Activated T-cell treated with anti-CD3 and anti-CD28 coated beads, Interleukin-2, amount 50 U/mL, for 72 hours (primary cell): ENCODE measurements at regions not wholly inside any gene's neighbourhood (a gene's known extent, or its start where the extent isn't known, plus 50 kb on each side); places are given as distances from the start of the nearest gene placed in this dataset.
A peak's percentile ranks its signal among the peaks of the same experiment; 100 is the strongest.

Experiments
- ATAC-seq, 2 donors: fragments of 150-1000 bp; cut with Tn5 transposase; replicated peaks in 1 of 2; 2 replicates each; pipeline ENCODE4 v1.10.0; 2021; ENCODE audit warnings: moderate library complexity in 2 of 2, mild to moderate bottlenecking in 1 of 2
- DNase-seq, 2 donors: peaks; one replicate each; pipeline ENCODE4 v3.0.0; 2021 to 2022; ENCODE audit warnings: mixed read lengths in 1 of 2
- H3K27ac Mint-ChIP-seq: one replicate; pipeline ENCODE4 v1.8.0; 2022; ENCODE audit warnings: mild to moderate bottlenecking, moderate library complexity, mixed read lengths
- H3K27me3 Mint-ChIP-seq: one replicate; pipeline ENCODE4 v1.8.0; 2022; ENCODE audit warnings: low read depth, mixed read lengths
- H3K36me3 Mint-ChIP-seq, 2 donors: one replicate each; pipeline ENCODE4 v1.8.0; 2022; ENCODE audit warnings: mixed read lengths in 2 of 2, mild to moderate bottlenecking in 1 of 2; ENCODE audit not compliant: insufficient read depth in 2 of 2
- H3K4me1 Mint-ChIP-seq: one replicate; pipeline ENCODE4 v1.8.0; 2022; ENCODE audit warnings: low read depth, mixed read lengths
- H3K4me3 Mint-ChIP-seq, 2 donors: one replicate each; pipeline ENCODE4 v1.8.0; 2022; ENCODE audit warnings: mild to moderate bottlenecking in 2 of 2, mixed read lengths in 2 of 2, moderate library complexity in 2 of 2
- H3K9me3 Mint-ChIP-seq, 2 donors: one replicate each; pipeline ENCODE4 v1.8.0; 2022; ENCODE audit warnings: mixed read lengths in 2 of 2

- Mint-ChIP-seq H3K27ac (no peak overlapping the region), H3K4me1 (no peaks in the 10 kb centered on the region), H3K36me3 (peaks cover 0 to under 1% of the 10 kb centered on the region in 2 donors), H3K4me3 (no peak overlapping the region), H3K9me3 (peaks cover 3 to 4% of the 10 kb centered on the region in 2 donors), H3K27me3 (no peaks in the 10 kb centered on the region)
- DNase-seq (no peak), ATAC-seq (no peak)
Observed at GRCh38 chr13:70856025-70856424, 747.8 kb upstream of the KLHL1 start.

- no peak for DNase-seq
- H3K4me3 Mint-ChIP-seq = no peak overlapping the region
Observed at GRCh38 chr13:70849222-70849621, 741.0 kb upstream of the KLHL1 start.

GRCh38 chr13:70844391-70845108 is 736.3 kb upstream of the KLHL1 start:
- Mint-ChIP-seq H3K27ac (no peak overlapping the region), H3K36me3 (peaks cover 0 to 4% of the 10 kb centered on the region in 2 donors), H3K27me3 (no peaks in the 10 kb centered on the region), H3K4me1 (no peaks in the 10 kb centered on the region), H3K9me3 (no peaks in the 10 kb centered on the region), H3K4me3 (no peak overlapping the region)
- ATAC-seq (no peak), DNase-seq (no peak)

More at GRCh38 chr13:70849222-70849621, 741.0 kb upstream of the KLHL1 start:
- H3K36me3 Mint-ChIP-seq = no peaks in the 10 kb centered on the region
- H3K27ac Mint-ChIP-seq = no peak overlapping the region
- peak; percentile 49 to 76 for ATAC-seq
- H3K9me3 Mint-ChIP-seq = peaks cover 0 to 1% of the 10 kb centered on the region in 2 donors
- no peaks in the 10 kb centered on the region for H3K4me1 Mint-ChIP-seq
- H3K27me3 Mint-ChIP-seq = no peaks in the 10 kb centered on the region

GRCh38 chr13:70842062-70842644 is 733.9 kb upstream of the KLHL1 start:
- Mint-ChIP-seq H3K4me1 (no peaks in the 10 kb centered on the region), H3K4me3 (no peak overlapping the region), H3K9me3 (peaks cover 0 to 3% of the 10 kb centered on the region in 2 donors), H3K27me3 (no peaks in the 10 kb centered on the region), H3K27ac (no peak overlapping the region), H3K36me3 (peaks cover 0 to 4% of the 10 kb centered on the region in 2 donors)
- ATAC-seq = no peak
- no peak for DNase-seq

- H3K27ac Mint-ChIP-seq = no peak overlapping the region
- H3K9me3 Mint-ChIP-seq = peaks cover 0 to 3% of the 10 kb centered on the region in 2 donors
- H3K27me3 Mint-ChIP-seq = no peaks in the 10 kb centered on the region
- peaks cover 0 to 4% of the 10 kb centered on the region in 2 donors for H3K36me3 Mint-ChIP-seq
- DNase-seq (no peak), ATAC-seq (no peak)
- no peak overlapping the region for H3K4me3 Mint-ChIP-seq
- H3K4me1 Mint-ChIP-seq = no peaks in the 10 kb centered on the region
Observed at GRCh38 chr13:70841240-70842061, 733.2 kb upstream of the KLHL1 start.

- Mint-ChIP-seq H3K36me3 (no peaks in the 10 kb centered on the region), H3K4me1 (no peaks in the 10 kb centered on the region), H3K4me3 (no peak overlapping the region), H3K27me3 (no peaks in the 10 kb centered on the region), H3K9me3 (peaks cover 3% of the 10 kb centered on the region in 2 donors), H3K27ac (no peak overlapping the region)
- DNase-seq (no peak), ATAC-seq (no peak)
Observed at GRCh38 chr13:70835371-70835770, 727.1 kb upstream of the KLHL1 start.

- Mint-ChIP-seq H3K27me3 (no peaks in the 10 kb centered on the region), H3K4me3 (no peak overlapping the region), H3K4me1 (no peaks in the 10 kb centered on the region), H3K9me3 (peaks cover 2 to 4% of the 10 kb centered on the region in 2 donors), H3K36me3 (no peaks in the 10 kb centered on the region), H3K27ac (no peak overlapping the region)
- DNase-seq (no peak), ATAC-seq (no peak)
Observed at GRCh38 chr13:70829748-70830147, 721.5 kb upstream of the KLHL1 start.

GRCh38 chr13:70817576-70817975 is 709.3 kb upstream of the KLHL1 start:
- no peaks in the 10 kb centered on the region for H3K27me3 Mint-ChIP-seq
- DNase-seq (no peak), ATAC-seq (no peak)
- H3K4me3 Mint-ChIP-seq = no peak overlapping the region
- H3K4me1 Mint-ChIP-seq = no peaks in the 10 kb centered on the region
- H3K36me3 Mint-ChIP-seq = no peaks in the 10 kb centered on the region
- peaks cover 2 to 8% of the 10 kb centered on the region in 2 donors for H3K9me3 Mint-ChIP-seq
- no peak overlapping the region for H3K27ac Mint-ChIP-seq

GRCh38 chr13:70816853-70817252 is 708.6 kb upstream of the KLHL1 start:
- H3K9me3 Mint-ChIP-seq = peaks cover 2 to 8% of the 10 kb centered on the region in 2 donors
- H3K36me3 Mint-ChIP-seq = no peaks in the 10 kb centered on the region
- H3K4me3 Mint-ChIP-seq = no peak overlapping the region
- no peaks in the 10 kb centered on the region for H3K4me1 Mint-ChIP-seq
- no peaks in the 10 kb centered on the region for H3K27me3 Mint-ChIP-seq
- no peak for ATAC-seq
- H3K27ac Mint-ChIP-seq = no peak overlapping the region
- DNase-seq = no peak

- Mint-ChIP-seq H3K4me3 (no peak overlapping the region), H3K27ac (no peak overlapping the region), H3K27me3 (no peaks in the 10 kb centered on the region), H3K36me3 (no peaks in the 10 kb centered on the region), H3K4me1 (no peaks in the 10 kb centered on the region), H3K9me3 (peaks cover 4 to 11% of the 10 kb centered on the region in 2 donors)
- no peak for DNase-seq
- no peak for ATAC-seq
Observed at GRCh38 chr13:70814684-70815083, 706.4 kb upstream of the KLHL1 start.

GRCh38 chr13:70812481-70812880 is 704.2 kb upstream of the KLHL1 start:
- ATAC-seq = no peak
- Mint-ChIP-seq H3K36me3 (no peaks in the 10 kb centered on the region), H3K27ac (no peak overlapping the region), H3K4me3 (no peak overlapping the region), H3K27me3 (no peaks in the 10 kb centered on the region), H3K4me1 (no peaks in the 10 kb centered on the region), H3K9me3 (peaks cover 12 to 15% of the 10 kb centered on the region in 2 donors)
- DNase-seq = no peak

GRCh38 chr13:70809588-70809987 is 701.3 kb upstream of the KLHL1 start:
- no peak overlapping the region for H3K4me3 Mint-ChIP-seq
- H3K4me1 Mint-ChIP-seq = no peaks in the 10 kb centered on the region
- ATAC-seq (no peak), DNase-seq (no peak)
- peaks cover 0 to 2% of the 10 kb centered on the region in 2 donors for H3K36me3 Mint-ChIP-seq
- no peak overlapping the region for H3K27ac Mint-ChIP-seq
- H3K27me3 Mint-ChIP-seq = no peaks in the 10 kb centered on the region
- H3K9me3 Mint-ChIP-seq = peaks cover 12 to 14% of the 10 kb centered on the region in 2 donors

- Mint-ChIP-seq H3K36me3 (no peaks in the 10 kb centered on the region), H3K27ac (no peak overlapping the region), H3K9me3 (no peaks in the 10 kb centered on the region), H3K27me3 (no peaks in the 10 kb centered on the region), H3K4me1 (no peaks in the 10 kb centered on the region), H3K4me3 (no peak overlapping the region)
- DNase-seq = no peak
- ATAC-seq = no peak
Observed at GRCh38 chr13:70798385-70798784, 690.1 kb upstream of the KLHL1 start.
